HG03060 (cell line): ENCODE measurements at regions not wholly inside any gene's neighbourhood (a gene's known extent, or its start where the extent isn't known, plus 50 kb on each side); places are given as distances from the start of the nearest gene placed in this dataset.

ENCODE experiments used
- ATAC-seq: cut with Tn5 transposase; IDR thresholded peaks from one replicate; pipeline ENCODE4 v1.9.1; 2021; ENCODE audit warnings: low read depth, moderate number of reproducible peaks; ENCODE audit not compliant: unreplicated experiment

DNA sequence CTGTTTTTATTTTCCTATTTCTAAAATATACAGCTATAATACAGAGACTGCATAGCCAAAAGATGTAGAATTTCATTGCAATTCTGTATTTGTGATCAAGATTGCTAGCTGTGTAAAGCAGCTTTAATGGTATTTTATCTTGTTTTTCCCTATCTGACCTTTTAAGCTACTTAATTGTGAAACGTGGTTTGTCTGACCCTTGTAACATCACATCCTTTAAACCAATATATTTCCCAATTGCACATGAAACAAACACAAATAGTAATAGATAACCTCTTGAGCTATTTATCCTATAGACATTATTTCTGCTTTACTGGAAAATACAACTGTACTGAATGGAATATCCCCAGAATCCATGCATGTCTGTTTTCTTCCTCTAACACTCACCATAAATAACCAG lies 112.2 kb upstream of the PLPPR4 start:
- ATAC-seq = no peak

DNA sequence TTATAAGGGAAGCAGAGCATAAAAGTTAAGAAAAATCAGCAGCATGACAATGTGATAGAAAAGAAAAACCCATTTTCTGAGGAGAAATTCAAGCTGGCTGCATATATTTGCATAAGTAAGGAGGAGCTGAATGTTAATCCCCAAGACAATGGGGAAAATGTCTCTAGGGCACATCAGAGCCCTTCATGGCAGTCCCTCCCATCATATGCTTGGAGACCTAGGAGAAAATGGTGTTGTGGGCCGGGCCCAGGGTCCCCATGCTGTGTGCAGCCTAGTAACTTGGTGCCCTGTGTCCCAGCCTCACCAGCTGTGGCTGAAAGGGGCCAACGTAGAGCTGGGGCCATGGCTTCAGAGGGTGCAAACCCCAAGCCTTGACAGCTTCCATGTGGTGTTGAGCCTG lies 100.6 kb upstream of the PLPPR4 start:
- no peak for ATAC-seq

DNA sequence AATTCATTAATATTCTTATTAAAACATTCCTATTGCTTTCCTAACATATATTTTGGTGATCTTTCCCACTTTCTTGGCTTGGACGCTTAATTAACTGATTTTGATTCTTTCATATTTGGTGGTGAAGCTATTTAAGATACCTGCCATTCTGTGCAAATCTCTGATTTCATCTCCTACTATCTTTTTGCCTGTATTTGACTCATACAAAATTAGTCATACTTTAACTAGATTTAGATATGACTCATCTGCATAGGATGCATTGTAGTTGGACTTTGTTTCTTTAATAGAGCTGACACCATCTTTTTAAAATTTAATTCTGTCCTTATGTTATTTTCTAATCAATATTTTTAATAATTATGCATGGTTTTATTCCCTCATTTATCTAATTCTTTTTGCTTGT lies 93.8 kb upstream of the PLPPR4 start:
- ATAC-seq = no peak

DNA sequence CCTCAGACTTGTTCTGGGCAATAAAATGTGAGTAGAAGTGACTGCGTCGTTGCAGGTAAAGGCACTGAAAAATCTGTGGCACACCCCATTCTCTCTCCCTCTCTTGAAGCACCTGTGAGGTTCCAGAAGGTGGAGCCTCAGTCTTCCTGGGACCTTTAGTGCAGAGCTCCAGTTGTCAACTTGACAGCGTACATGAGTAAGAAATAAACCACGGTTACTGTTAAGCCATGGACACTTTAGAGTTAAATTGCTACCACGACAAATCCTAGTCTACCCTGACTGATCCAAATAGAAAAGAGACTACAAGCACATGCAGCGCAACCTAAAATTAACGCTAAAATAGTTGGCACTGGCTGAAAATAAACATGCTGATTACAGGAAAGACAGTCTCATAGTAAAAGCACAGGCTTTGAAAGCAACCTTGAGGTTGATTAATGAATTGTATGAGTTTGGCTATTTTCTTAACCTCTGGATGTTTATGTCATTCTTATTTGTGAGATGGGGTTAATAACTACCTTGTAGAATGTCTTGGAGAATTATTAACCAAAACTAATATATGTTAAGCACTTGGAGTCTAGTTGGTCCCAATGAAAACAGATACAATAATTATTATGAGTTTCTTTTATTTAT lies 93.0 kb upstream of the PLPPR4 start:
- ATAC-seq = no peak

DNA sequence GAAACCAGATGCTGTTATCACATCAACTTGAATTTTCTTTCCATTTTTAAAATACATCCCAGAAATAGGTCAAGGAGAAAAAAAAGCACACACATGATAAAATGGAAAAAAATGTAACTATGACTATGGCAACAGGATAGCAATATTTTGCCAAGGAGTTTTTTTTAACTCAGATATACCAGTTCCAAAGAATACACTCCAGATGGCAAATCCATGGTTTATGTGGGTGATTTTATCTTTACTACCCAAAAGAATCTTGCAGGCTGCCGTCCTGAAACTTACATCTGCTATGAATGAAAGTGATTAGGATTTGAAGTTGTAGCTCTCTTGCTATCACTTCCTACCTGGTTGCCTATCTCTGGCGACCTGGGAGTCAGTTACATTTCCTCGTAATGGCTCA lies 91.0 kb upstream of the PLPPR4 start:
- ATAC-seq = no peak

DNA sequence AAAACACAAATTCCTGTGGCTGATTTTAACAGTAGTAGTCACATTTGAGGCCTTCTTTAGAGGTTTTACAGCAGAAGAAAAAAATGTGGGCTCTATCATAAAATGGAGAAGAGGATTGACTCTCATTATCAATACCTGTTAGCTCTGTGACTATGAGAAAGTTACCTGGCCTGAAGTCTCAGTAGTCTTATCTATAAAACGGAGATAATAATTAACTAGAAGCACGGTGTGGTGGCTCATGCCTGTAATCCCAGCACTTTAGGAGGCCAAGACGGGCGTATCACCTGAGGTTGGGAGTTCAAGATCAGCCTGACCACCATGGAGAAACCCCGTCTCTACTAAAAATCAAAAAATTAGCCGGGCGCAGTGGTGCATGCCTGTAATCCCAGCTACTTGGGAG lies 90.4 kb upstream of the PLPPR4 start:
- ATAC-seq = no peak

DNA sequence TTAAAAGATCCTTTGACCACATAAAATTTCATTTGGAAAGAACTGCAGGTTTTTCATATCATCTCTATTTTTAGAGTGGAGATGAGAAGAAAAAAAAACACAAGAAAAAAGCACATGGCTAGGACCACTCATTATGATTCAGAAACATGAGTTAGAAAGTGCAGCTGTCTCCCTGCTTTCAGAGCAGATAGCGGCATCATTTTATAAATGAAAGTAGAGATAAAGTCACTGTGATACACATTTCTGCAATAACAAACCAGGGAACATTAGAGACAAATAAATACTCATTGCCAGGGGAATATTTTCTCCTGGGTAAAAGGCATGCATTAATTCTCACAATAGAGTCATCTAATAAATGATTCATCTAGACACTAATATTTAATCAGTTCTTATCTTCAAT lies 87.5 kb upstream of the PLPPR4 start:
- ATAC-seq = no peak

DNA sequence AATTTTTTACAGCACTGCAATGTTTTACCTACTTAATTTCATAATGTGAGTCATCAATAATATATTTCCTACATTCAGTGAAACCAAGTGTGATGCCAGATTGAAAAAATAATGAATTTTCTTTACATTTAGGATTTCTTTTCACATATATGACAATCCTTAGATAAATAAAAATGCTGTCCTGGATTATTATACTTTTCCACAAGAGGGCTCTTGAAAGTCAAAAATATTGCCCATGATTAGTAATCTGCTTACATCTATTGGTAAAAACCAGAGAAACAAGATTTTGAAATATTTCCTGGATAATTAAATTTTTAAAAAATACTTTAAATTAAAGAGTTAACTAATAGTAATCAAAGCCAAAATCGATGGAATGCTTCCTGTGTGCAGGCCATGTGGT lies 86.8 kb upstream of the PLPPR4 start:
- no peak for ATAC-seq

DNA sequence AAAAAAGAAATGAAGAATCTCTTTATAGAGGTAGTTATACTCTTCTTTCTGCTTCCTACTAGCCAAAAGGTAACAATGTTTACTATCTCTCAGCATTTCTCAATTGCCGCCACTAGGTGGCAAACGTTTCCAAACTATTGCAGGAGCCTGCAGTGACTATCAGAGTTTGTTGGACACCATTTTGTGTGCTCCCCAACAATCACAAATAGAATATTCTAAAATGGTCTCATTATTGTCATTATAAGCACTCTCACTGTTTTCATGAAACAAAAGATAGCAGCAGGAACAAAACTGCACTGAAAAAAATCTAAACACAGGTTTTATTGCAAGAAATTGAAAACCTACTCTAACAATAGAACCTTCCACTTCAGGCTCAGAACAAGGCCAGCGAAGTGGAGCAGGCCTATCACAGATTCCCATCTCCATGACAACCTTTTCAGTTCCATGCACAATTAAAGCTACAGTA lies 83.9 kb upstream of the PLPPR4 start:
- peak; percentile 96 for ATAC-seq

DNA sequence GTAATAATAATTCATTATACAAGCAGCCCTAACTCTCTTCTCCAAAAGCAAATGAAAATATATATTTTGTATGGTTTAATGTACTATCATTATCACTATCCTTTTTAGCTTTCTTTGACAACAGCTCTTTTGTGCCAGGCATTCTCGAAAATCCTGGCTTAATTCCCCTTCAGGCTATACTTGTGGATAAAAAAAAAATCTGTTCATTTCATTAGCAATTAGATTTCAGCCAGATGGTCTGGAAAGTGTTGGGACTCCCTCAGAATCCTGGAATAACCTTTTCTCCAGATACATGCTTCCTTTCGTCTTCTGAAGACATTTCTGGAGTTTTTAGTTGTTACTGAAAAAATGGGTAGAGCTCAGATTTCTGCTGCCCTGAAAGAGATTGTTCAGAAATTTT lies 83.4 kb upstream of the PLPPR4 start:
- ATAC-seq = no peak

DNA sequence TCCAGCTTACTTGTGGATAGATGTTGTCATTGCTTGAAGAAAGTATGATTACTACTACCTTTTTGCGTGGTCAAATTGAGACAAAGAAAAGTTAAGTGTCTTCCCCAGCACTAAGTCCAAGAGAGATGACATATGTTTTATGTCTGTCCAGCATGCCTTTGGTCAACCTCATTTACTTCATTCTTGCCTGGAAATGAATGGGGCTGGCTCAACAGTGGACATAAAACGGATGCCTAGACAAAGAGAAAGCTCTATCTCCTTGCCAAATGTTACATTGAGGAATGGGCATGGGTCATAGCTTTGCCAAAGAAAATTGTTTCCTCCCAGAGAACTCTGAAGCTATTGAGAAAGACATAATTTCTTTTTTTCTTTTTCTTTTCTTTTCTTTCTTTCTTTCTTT lies 82.4 kb upstream of the PLPPR4 start:
- no peak for ATAC-seq

DNA sequence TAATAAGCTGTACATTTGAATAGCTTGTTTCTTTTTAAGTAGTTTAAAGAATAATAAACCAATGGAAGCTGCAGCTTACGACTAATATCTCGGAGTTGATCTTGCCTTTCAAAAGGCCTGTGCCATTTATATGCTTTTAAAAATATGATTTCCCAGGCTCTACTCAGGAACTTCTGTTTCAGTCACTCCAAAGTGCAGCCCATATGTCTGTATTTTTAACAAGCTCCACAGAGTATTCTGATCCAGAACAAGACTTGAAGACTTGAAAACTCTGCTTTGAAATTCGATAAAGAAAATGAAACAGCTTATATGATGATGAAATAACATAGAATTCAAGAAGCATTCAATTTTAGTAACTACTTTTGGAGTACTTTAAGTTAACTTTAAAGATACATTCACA lies 79.1 kb upstream of the PLPPR4 start:
- no peak for ATAC-seq

DNA sequence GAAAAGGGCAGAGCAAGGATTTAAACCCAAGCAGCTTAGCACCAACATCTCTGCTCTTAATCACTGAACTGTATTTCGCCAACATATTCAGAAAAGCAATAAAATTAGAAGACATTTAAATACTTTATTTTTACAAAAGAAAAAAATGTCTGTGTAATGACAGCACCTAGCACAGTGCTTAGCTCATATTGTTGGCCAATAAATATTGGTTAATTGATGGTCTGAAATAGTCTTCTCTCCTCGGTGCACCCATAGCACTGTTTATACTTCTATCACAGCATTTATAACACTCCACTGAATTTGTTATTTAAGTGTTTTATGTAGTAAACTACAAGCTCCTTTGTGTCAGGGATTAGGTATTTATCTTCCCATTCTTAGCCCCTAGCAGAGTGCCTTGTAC lies 70.9 kb upstream of the PLPPR4 start:
- ATAC-seq = no peak

DNA sequence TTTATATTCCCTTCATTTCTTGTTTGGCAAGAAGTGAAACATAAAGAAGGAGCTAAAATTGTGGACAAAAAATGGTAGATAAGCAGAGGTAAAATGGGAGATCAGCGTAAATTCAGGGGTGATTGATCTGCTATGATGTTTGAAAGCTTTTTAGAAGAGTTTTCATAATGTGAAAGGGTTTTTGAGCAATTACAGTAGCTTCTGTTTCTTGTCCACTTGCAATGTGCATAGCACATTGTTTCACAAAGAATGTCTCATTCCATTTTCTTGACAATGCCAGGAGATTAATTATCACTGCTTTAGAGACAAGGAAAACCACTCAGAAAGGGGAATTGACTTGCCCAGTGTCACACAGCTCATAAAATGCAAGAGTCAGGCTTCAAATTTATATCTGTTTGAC lies 65.9 kb upstream of the PLPPR4 start:
- no peak for ATAC-seq

DNA sequence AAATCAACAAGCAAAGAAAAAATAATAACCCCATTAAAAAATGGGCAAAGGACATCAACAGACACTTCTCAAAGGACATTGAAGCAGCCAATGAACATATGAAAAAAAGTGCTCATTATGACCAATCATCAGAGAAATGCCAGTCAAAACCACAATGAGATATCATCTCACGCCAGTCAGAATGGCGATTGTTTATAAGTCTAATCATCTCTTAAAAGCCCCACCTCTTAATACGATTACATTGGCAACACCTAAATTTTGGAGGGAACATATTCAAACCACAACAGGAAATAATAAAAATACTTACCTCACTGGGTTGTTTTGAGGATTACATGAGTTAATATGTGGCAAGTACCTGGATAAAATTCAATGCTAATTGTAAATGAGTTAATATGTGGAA lies 57.1 kb upstream of the PLPPR4 start:
- ATAC-seq = no peak
